ENCODE measurements at regions not wholly inside any gene's neighbourhood (a gene's known extent, or its start where the extent isn't known, plus 50 kb on each side); places are given as distances from the start of the nearest gene placed in this dataset.
"Not testable (repeated sequence)": the region's sequence is repeated elsewhere in the genome, so short reads cannot be mapped to it uniquely, and the experiment has no call there.

DNA sequence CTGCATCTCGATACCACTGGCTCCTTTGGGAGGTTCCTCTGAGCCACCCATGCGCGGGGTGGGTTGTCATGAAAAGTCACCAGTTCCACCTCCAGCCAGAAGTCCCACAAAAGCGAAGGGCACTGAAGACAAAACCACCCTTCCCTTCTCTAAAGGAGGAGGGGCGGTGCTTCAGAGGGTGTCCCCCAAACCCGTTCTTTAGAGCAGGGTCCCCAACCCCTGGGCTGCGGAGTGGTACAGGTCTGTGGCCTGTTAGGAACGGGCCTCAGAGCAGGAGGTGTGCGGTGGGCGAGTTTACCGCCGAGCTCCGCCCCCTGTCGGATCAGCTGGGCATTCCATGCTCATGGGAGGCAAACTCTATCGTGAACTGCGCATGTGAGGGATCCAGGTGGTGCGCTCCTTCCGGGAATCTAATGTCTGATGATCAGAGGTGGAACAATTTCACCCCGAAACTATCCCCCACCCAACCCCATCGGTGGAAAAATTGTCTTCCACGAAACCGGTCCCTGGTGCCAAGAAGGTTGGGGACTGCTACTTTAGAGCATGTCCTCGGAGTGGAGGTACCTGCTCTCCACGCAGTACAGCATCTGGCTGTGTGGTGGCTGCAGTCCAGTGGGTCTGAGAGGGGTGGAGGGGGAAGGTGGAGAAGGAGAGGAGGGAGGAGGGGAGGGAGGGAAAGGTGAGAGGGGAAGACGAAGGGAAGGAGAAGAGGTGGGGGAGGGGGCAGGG is 72.9 kb upstream of the SEPTIN5 start:
- DNase-seq (ENCODE audit: low spot score): peak; percentile 58

DNA sequence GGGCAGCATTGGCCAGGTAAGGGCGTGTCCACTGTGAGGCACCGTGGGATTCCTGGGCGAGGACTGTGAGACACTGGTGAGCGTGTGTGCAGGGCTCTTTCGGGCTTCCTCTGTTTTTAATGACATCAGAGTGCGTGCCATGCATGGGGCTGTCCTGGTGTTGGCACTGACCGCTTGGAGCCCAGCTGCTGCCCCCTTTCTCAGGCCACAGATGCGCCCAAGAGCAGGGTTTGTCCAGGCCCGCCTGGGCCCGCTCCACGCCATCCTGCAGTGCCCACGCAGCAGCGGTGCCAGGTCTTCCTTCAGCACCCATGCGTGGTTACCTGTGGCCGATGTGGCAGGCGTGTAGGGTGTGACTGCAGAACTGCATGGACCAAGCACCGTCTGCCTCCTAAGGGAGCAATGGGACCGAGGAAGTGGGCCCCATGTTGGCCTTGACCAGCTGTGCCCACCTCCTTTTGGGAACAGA is 72.3 kb upstream of the SEPTIN5 start:
- DNase-seq (ENCODE audit: low spot score): no peak

DNA sequence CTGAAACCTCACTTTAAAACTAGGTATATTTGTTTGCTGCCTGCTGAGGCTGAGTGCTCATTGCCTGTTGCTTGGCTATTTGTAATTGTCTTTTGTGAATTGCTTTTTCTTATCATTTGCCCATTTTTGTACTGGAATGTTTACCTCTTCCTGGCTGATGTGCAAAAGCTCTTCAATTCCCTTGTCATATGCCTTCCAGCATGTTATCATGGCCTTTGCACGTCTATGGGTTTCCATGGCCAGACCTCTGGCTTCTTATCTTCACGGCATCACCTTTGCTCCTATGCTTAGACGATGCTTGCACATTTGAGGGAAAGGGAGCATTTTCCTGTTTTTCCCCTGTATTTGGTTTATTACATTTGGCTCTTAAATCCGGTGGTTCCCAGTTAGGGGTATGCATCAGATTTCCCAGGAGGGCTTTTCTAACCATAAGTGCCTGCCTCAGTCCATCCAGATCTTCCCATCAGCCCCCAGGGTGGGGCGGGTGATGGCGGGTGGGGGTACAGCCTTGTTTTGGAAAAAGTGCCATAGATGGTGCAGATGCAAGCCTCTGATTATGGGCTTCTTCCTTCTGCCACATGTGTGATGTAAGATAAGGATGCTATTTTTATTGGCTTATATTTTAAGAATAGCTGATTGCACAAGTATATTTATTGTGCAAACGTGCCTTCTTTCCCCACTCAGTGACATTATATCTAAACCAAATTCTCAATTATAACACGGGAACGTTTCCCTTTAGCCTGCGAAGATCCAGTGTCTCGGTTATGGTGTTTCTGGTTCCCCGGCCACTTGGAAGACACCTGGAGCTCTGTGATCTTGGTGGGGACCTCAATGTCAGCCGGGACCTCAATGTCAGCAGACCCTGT is 70.6 kb upstream of the SEPTIN5 start:
- DNase-seq (ENCODE audit: low spot score): no peak

DNA sequence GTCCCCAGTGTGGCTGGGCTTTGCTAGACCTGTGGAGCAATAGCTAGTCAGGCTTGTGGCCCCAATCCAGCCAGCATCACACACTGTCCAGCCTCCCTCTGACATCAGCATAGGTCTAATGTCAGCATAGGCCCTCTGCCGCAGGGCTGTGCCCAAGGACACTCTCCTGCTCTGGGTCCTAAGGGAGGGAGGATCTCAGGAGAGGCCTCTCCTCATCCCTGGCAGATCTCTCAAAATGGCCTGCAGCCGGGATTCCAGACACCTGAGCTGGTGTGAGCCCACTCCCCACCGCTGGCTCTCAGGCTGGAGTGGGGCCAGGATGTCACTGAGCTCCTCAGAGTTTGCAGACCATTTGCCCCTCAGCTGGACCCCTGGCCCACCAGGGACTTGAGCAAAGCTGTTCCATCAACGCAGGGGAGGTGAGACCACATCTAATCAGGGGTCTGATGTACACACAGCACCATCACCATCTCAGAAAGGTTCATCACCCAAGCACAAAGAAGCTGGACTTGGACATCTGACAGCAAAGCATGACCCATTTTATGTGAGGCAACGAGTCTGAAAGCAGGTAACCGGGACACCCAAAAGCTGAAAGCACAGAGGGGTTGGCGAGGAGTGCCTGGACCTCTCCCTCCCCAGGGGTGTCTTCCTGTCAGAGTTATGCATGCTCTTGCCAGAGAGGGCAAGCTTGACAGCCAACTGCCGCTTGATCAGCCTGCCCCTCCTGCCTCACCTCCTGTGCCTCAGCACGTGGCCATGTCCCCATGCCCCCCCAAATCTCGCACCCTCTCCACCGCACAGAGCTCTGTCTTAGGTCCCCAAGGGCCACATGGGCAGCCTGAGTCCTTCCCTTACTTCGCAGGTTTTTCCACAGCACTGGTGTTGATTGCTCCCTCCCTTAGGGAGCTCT is 69.7 kb upstream of the SEPTIN5 start:
- DNase-seq (ENCODE audit: low spot score): no peak

DNA sequence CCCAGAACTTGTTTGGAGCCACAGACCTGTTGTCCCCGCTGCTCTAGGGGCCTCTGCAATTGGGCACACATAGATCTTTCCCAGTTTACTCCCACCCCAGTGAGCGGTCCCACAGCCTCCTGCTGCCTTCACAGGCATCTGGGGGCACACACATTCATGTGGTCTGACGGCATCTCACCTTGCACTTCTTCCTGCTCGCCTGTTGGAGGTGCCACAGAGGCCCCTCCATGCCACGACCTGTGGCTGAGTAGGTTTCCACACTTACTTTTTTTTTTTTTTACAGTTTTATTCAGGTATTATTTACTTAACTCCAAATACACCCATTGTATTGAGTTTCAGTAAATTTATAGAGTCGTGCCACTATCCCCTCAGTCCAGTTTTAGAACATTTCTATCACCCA is 68.9 kb upstream of the SEPTIN5 start:
- DNase-seq (ENCODE audit: low spot score): no peak

DNA sequence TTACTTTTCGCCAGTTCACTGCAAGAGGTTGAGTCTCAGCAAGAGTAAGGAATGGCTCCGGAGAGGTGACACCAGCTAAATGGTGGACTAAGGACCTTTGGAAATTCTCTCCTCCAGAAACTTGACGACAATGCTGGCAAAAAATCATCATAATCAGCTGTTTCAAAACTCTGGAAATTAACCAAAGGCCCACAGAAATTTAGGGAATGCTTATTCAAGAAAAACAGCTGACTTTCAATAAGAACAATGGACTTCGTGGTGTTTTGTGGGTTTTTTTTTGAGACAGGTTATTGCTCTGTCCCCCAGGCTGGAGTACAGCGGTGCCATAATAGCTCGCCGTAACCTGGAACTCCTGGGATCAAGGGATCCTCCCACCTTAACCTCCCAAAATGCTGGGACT is 68.4 kb upstream of the SEPTIN5 start:
- no peak for DNase-seq (ENCODE audit: low spot score)

DNA sequence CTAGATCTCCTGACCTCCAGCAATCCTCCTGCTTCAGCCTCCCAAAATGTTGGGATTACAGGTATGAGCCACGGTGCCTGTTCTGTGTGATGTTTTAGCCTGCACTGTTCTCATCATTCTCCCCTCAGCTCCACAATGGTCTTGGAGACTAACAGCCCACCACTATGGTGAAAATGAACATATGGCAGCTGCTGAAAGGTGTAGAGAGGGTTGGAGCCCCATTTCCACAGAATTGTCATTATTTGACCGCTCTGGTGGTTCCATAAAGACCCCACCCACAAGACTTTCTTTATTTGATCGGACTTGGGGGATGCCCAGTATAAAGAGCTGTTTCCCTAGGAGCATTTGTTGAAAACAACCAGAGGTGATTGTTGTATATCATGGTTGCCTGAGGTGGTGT is 67.9 kb upstream of the SEPTIN5 start:
- DNase-seq (ENCODE audit: low spot score): no peak

DNA sequence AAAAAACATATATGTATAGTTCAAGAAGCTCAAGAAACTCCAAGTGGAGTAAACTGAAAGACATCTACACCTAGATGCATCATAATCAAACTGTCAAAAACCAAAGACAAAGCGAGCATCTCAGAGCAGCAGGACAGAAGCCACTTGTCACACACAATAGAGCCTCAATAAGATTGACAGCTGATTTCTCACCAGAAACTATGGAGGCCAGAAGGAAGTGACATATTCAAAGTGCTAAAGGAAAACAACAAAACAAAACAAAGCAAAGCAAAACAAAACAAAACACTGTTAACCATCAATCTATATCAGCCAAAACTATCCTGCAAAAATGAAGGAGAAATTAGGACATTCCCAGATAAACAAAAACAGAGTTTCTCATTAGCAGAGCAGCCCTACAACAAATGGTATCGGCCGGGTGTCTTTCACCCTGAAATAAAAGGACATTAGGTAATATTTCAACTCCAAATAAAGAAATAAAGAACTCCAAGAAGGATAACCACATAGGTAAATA is 65.8 kb upstream of the SEPTIN5 start:
- DNase-seq (ENCODE audit: low spot score): no peak

DNA sequence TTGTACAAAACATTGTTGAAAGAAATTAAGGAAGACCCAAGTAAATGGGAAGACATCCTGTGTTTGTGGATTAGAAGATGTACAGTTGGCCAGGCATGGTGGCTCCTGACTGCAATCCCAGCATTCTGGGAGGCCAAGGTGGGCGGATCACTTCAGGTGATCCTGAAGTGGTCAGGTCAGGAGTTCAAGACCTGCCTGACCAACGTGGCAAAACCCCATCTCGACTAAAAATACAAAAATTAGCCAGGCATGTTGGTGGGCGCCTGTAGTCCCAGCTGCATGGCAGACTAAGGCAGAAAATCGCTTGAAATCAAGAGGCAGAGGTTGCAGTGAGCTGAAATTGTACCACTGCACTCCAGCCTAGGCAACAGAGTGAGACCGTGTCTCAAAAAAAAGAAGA is 62.0 kb upstream of the SEPTIN5 start:
- DNase-seq (ENCODE audit: low spot score): no peak

DNA sequence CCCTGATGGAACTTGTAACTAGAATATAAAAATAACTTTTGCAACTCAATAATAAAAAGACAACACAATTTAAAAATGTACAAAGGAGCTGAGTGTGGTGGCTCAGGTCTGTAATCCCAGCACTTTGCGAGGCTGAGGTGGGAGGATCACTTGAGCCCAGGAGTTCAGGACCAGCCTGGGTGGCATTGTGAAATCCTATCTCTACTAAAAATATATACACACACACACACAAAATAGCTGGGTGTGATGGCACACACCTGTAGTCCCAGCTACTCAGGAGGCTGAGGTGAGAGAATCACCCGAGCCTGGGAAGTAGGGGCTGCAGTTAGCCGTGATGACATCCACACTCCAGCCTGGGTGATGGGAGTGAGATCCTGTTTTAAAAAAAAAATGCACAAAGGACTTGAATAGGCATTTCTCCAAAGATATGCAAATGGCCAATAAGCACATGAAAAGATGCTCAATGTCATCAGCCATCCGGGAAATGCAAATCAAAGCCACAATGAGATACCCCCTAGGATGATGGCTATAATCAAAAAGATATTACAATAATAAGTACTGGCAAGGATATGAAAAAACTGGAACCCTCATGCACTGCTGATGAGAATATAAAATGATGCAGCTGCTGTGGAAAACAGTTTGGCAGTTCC is 59.8 kb upstream of the SEPTIN5 start:
- DNase-seq (ENCODE audit: low spot score): no peak

DNA sequence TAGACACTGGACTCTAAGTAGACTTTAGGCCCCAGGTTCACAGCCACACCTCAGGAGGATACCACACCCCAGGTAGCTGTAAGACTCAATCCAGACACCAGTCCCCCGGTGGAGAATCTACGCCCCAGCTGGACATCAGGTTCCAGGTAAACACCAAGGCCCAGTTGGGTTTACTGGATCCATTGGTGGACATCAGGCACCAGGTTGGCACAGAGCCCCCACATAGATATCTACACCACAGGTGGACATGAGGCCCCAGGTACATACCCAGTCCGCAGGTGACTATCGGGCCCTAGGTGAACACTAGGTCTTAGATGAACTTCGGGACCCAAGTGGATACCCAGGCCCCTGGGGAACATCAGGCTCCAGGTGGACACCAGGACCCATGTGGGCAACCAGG is 58.9 kb upstream of the SEPTIN5 start:
- DNase-seq (ENCODE audit: low spot score): no peak

DNA sequence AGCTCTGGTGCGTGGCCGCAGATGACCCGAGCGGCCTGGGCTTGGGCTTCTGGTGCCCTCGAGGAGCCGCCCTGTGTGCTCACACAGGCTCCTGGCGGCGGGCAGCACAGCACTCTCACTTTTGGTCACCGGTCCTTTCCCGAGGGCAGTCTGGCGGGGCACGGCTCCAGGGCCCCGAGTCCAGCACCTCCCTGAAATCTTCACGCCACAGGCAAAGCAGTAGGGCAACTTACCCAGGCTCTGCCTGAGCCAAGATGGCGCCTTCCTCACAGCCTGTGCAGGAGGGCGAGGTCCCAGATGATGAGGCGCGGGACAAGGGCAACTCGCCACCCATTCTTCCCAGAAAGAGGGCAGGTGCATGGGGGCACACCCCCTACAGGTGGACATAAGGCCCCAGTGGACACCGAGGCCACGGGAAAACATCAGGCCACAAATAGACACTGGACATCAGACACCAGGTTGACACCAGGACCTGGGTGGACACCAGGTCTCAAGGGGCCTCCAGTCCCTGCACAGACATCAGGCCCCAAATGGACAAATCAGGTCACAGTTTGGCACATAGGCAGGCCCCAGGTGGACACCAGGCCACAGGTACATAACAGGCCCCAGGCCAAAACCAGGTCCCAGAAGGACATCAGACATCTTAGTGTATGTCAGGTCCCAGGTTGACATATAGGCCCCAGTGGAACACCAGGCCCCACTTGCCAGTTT is 57.6 kb upstream of the SEPTIN5 start:
- DNase-seq (ENCODE audit: low spot score): no peak

DNA sequence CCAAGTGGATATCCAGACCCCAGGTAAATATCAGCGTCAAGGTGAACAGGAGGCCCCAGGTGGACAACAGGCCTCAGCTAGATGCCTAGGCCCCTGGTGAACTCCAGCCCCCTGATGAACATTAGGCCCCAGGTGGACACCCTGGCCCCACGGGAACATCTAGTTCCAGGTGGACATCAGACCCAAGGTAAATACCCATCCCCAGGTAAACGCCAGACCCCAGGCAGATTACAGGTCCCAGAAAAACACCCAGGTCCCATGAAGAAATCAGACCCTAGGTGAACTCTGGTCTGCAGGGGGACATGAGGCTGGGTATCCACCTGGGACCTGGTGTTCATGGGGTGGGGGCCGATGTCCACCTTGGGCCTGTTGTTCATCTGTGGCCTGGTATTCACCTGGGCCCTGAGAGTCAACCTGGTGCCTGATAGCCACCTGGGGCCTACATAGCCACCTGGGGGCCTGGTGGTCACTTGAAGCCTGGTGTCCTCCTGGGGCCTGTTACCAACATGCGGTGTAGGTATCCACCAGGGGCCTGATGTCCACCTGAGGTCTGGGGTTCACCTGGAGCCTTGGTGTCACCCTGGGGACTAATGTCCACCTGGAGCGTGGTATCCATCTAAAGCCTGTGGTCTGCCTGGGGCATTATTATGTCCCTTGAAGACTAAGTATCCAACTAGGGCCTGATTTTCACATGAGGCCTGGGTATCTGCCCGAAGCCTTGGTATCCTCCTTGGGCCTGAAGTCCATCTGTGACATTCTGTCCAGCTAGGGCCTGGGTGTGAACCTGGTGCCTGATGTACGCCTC is 56.8 kb upstream of the SEPTIN5 start:
- no peak for DNase-seq (ENCODE audit: low spot score)

DNA sequence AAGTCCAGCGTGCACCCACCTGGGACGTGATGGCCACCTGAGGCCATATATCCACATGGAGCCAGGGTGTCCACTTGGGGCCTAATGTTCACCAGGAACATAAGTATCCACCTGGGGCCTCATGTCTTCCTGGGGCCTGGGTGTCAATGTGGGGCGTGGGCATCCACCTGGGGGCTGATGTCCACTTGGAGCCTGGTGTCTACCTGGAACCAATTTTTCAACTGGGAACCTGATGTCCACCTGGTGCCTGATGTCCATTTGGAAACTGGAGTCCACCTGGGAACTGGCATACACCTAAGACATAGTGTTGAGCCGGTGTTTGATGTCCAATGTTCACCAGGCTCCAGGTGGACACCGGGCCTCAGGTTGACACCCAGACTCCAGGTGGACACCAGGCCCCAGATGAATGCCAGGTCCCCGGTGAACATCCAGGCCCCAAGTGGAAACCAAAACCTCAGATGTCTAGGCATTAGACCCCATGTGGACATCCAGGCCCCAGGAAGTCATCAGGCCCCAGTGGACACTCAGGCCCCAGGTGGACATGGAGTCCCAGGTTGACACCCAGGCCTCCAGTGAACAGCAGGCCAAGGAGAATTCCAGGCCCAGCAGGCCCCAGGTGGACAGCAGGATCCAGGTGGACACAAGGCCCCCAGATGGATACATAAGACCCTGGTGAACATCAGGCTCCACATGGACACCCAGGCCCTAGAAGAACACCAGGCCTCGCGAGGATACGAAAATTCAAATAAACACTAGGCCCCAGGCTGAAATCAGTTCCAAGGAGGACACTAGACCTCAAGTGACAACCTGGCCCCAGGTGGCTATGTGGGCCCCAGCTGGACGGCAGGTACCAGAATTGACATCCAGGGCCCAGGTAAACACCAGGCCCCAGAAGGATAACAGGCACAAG is 56.0 kb upstream of the SEPTIN5 start:
- no peak for DNase-seq (ENCODE audit: low spot score)

DNA sequence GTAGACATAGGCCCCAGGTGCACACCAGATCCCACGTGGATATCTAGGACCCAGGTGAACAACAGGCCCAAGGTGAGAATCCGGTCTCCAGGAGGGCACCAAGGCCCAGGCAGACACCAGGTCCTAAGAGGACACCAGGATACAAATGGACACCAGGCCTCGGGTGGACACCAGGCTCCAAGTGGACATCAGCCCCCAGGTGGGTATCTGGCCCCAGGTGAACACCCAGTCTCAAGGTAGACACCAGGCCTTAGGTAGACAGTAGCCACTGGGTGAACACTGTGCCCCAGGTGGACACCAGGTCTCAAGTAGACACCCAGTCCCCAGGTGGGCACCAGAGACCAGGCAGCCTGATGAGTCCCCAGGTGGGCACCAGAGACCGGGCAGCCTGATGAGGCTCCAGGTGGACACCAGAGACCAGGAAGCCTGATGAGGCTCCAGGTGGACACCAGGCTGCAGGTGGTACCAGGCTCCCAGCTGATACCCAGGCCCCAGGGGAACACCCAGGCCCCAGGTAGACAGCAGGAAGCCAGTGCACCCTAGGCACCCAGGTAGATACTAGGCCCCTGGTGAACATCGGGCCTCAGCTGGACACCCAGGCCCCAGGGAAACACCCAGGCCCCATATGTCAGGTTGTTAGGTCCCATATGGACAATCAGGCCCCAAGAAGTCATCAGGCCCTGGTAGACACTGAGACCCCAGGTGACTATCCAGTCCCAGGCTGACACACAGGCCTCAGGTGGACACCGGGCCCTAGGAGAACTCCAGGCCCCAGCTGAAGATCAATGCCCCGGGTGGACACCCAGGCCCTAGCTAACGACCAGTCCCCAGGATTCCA is 55.1 kb upstream of the SEPTIN5 start:
- DNase-seq (ENCODE audit: low spot score): no peak

DNA sequence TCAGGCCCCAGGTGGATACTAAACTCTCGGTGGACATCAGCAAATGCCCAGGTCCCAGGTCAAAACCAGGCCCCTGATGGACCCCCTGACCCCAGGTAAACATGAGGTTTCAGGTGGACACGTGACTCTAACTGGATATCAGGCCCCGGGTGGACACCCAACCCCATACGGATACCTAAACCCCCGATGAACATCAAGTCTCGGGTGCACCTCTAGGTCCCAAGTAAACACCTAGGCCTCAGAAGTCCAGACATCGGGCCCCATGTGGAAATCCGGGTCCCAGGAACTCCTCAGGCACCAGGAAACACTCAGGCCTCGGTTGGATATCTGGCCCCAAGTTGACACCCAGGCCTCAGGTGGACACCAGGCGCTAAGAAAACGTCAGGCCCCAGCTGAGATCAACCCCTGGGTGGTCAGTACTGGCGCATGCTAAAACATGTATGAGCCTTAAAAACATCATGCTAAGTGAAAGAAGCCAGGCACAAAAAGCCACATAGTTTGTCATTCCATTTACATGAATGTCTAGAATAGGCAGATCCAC is 54.4 kb upstream of the SEPTIN5 start:
- DNase-seq (ENCODE audit: low spot score): no peak

DNA sequence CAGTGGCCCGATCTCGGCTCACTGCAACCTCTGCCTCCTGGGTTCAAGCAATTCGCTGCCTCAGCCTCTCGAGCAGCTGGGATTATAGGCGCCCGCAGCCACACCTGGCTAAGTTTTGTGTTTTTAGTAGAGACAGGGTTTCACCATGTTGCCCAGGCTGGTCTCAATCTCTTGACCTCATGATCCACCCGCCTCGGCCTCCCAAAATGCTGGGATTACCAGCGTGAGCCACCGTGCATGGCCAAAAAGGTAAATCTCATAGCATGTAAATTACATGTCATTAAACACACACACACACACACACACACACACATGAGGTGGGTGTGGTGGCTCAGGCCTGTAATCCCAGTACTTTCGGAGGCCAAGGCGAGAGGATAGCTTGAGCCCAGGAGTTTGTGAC is 53.7 kb upstream of the SEPTIN5 start:
- not testable (repeated sequence) for DNase-seq (ENCODE audit: low spot score)

DNA sequence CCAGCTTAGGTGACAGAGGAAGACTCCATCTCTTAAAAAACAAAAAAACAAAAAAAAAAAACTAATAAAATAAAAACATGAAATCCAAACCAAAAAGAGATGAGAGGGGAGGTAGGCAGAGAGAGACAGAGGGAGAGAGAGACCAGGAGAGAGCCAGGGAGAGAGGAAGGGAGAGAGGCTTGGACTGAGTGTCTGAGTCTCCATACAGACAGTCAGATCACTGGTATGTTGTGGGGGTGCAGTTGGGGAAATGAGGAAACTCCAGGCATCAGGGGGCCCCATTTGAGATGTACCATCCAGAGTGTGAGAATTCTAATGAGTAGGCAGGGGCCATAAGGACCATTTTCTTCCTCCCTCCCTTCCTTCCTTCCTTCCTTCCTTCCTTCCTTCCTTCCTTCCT is 53.1 kb upstream of the SEPTIN5 start:
- no peak for DNase-seq (ENCODE audit: low spot score)
